GM23248 (cell line): ENCODE measurements at regions not wholly inside any gene's neighbourhood (a gene's known extent, or its start where the extent isn't known, plus 50 kb on each side); places are given as distances from the start of the nearest gene placed in this dataset.

Source experiments
- EZH2 ChIP-seq: fragments of 200-600 bp; sonication (generic); IDR thresholded peaks from 2 replicates; pipeline ENCODE4 v1.6.1; 2018; ENCODE audit warnings: antibody characterized with exemption, mild to moderate bottlenecking; ENCODE audit not compliant: insufficient read depth, poor library complexity, severe bottlenecking
- EZH2phosphoT487 ChIP-seq: fragments of 200-600 bp; sonication (generic); IDR thresholded peaks from 2 replicates; pipeline ENCODE4 v1.6.1; 2018; ENCODE audit warnings: antibody characterized with exemption, moderate library complexity, mild to moderate bottlenecking, low read depth; ENCODE audit not compliant: insufficient read depth

- TF ChIP-seq EZH2 (no peak), EZH2phosphoT487 (no peak)
These were observed 287.5 kb downstream of the FOXG1 start for GRCh38 chr14:29054119-29054518.
